ENCODE measurements at regions not wholly inside any gene's neighbourhood (a gene's known extent, or its start where the extent isn't known, plus 50 kb on each side); places are given as distances from the start of the nearest gene placed in this dataset.

DNA sequence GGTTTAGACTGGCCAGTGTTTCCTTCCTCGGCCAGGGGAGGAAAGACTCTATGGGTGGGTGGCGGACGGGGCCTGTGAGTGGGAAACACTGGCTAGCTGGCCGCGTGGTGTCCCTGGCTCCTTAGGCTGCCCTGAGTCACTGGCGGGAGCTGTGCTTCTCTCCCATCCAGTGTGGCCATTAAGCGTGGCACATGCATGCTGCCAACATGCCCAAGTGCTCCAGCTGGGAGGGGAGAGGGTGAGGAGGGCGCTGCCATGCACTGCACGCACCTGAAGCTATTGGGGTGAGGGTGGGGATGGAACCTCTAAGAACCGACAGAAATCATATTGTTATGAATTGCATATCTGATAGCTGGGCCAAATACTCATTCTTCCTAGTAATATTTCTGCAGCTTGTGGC is 270.8 kb downstream of the CALCRL start:
- Mint-ChIP-seq H3K27ac (ENCODE audit: unreplicated experiment) (no peak overlapping the region), H3K4me1 (ENCODE audit: low read depth, unreplicated experiment) (no peaks in the 10 kb centered on the region), H3K9me3 (ENCODE audit: unreplicated experiment) (peaks cover 2% of the 10 kb centered on the region), H3K27me3 (ENCODE audit: unreplicated experiment) (no peaks in the 10 kb centered on the region), H3K4me3 (ENCODE audit: unreplicated experiment) (no peak overlapping the region), H3K36me3 (ENCODE audit: unreplicated experiment) (no peaks in the 10 kb centered on the region)
- no peak for DNase-seq
- TF ChIP-seq, protein P1, sequence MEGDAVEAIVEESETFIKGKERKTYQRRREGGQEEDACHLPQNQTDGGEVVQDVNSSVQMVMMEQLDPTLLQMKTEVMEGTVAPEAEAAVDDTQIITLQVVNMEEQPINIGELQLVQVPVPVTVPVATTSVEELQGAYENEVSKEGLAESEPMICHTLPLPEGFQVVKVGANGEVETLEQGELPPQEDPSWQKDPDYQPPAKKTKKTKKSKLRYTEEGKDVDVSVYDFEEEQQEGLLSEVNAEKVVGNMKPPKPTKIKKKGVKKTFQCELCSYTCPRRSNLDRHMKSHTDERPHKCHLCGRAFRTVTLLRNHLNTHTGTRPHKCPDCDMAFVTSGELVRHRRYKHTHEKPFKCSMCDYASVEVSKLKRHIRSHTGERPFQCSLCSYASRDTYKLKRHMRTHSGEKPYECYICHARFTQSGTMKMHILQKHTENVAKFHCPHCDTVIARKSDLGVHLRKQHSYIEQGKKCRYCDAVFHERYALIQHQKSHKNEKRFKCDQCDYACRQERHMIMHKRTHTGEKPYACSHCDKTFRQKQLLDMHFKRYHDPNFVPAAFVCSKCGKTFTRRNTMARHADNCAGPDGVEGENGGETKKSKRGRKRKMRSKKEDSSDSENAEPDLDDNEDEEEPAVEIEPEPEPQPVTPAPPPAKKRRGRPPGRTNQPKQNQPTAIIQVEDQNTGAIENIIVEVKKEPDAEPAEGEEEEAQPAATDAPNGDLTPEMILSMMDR (IDR thresholded peaks at IDR 0.05; ENCODE audit: partially characterized antibody, unreplicated experiment), result no peak

DNA sequence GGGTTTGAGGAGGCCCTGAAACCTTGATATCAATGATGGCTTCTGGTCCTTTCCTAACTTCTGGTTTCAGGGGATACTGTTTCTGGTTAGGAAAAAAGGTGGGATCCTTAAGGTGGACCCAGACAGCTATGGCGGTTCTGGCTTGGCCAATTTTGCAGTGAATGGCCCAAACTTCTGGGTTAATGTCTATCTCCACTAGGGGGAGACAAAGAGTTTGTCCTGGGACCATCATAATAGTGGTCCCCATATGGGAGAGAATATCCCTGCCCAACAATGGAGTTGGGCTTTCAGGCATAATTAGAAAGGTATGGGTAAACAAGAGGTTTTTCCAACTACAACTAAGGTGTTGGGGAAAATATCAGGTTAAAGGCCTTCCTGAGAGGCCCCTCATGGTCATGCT is 273.5 kb downstream of the CALCRL start:
- TF ChIP-seq, protein P1 (IDR thresholded peaks at IDR 0.05; ENCODE audit: partially characterized antibody, unreplicated experiment), result peak; percentile 64
- H3K36me3 Mint-ChIP-seq (ENCODE audit: unreplicated experiment), result no peaks in the 10 kb centered on the region
- H3K4me1 Mint-ChIP-seq (ENCODE audit: low read depth, unreplicated experiment), result no peaks in the 10 kb centered on the region
- no peak overlapping the region for H3K27ac Mint-ChIP-seq (ENCODE audit: unreplicated experiment)
- DNase-seq, result no peak
- no peak overlapping the region for H3K4me3 Mint-ChIP-seq (ENCODE audit: unreplicated experiment)
- H3K9me3 Mint-ChIP-seq (ENCODE audit: unreplicated experiment), result peaks cover 1% of the 10 kb centered on the region
- no peaks in the 10 kb centered on the region for H3K27me3 Mint-ChIP-seq (ENCODE audit: unreplicated experiment)

GRCh38 chr2:187171318-187171717 is 276.7 kb downstream of the CALCRL start:
- H3K27ac Mint-ChIP-seq (ENCODE audit: unreplicated experiment), result no peak overlapping the region
- no peaks in the 10 kb centered on the region for H3K4me1 Mint-ChIP-seq (ENCODE audit: low read depth, unreplicated experiment)
- DNase-seq, result no peak
- no peak overlapping the region for H3K4me3 Mint-ChIP-seq (ENCODE audit: unreplicated experiment)
- H3K27me3 Mint-ChIP-seq (ENCODE audit: unreplicated experiment), result no peaks in the 10 kb centered on the region
- no peaks in the 10 kb centered on the region for H3K36me3 Mint-ChIP-seq (ENCODE audit: unreplicated experiment)
- H3K9me3 Mint-ChIP-seq (ENCODE audit: unreplicated experiment), result peaks cover 1% of the 10 kb centered on the region
- TF ChIP-seq, protein P1 (IDR thresholded peaks at IDR 0.05; ENCODE audit: partially characterized antibody, unreplicated experiment), result no peak

GRCh38 chr2:187169864-187170263 is 278.2 kb downstream of the CALCRL start:
- no peaks in the 10 kb centered on the region for H3K4me1 Mint-ChIP-seq (ENCODE audit: low read depth, unreplicated experiment)
- TF ChIP-seq, protein P1 (IDR thresholded peaks at IDR 0.05; ENCODE audit: partially characterized antibody, unreplicated experiment), result no peak
- no peak overlapping the region for H3K4me3 Mint-ChIP-seq (ENCODE audit: unreplicated experiment)
- H3K27ac Mint-ChIP-seq (ENCODE audit: unreplicated experiment), result no peak overlapping the region
- H3K36me3 Mint-ChIP-seq (ENCODE audit: unreplicated experiment), result no peaks in the 10 kb centered on the region
- no peaks in the 10 kb centered on the region for H3K27me3 Mint-ChIP-seq (ENCODE audit: unreplicated experiment)
- no peak for DNase-seq
- H3K9me3 Mint-ChIP-seq (ENCODE audit: unreplicated experiment), result peaks cover 1% of the 10 kb centered on the region

GRCh38 chr2:187168720-187169713 is 279.0 kb downstream of the CALCRL start:
- Mint-ChIP-seq H3K27me3 (ENCODE audit: unreplicated experiment) (no peaks in the 10 kb centered on the region), H3K36me3 (ENCODE audit: unreplicated experiment) (no peaks in the 10 kb centered on the region), H3K9me3 (ENCODE audit: unreplicated experiment) (peaks cover 1% of the 10 kb centered on the region), H3K4me3 (ENCODE audit: unreplicated experiment) (no peak overlapping the region), H3K4me1 (ENCODE audit: low read depth, unreplicated experiment) (no peaks in the 10 kb centered on the region), H3K27ac (ENCODE audit: unreplicated experiment) (no peak overlapping the region)
- DNase-seq, result no peak
- TF ChIP-seq, protein P1 (IDR thresholded peaks at IDR 0.05; ENCODE audit: partially characterized antibody, unreplicated experiment), result no peak
